Activated T-cell treated with anti-CD3 and anti-CD28 coated beads, Interleukin-2, amount 50 U/mL, for 4 hours (primary cell): ENCODE measurements at regions not wholly inside any gene's neighbourhood (a gene's known extent, or its start where the extent isn't known, plus 50 kb on each side); places are given as distances from the start of the nearest gene placed in this dataset.
A peak's percentile ranks its signal among the peaks of the same experiment; 100 is the strongest.
"Not testable (repeated sequence)": the region's sequence is repeated elsewhere in the genome, so short reads cannot be mapped to it uniquely, and the experiment has no call there.

ENCODE experiments used
- ATAC-seq, 2 donors: fragments of 200-7000 bp; cut with Tn5 transposase; one replicate each; pipeline ENCODE4 v1.10.0; 2021
- DNase-seq: peaks from one replicate; pipeline ENCODE4 v3.0.0-alpha.2; 2020
- H3K27me3 Mint-ChIP-seq: one replicate; pipeline ENCODE4 v1.8.0; 2021; ENCODE audit warnings: low read depth, mixed read lengths
- H3K36me3 Mint-ChIP-seq: one replicate; pipeline ENCODE4 v1.8.0; 2022; ENCODE audit warnings: mixed read lengths; ENCODE audit not compliant: insufficient read depth
- H3K4me1 Mint-ChIP-seq: one replicate; pipeline ENCODE4 v1.8.0; 2021; ENCODE audit warnings: low read depth, mixed read lengths
- H3K4me3 Mint-ChIP-seq: one replicate; pipeline ENCODE4 v1.8.0; 2021; ENCODE audit warnings: mild to moderate bottlenecking, moderate library complexity, mixed read lengths
- H3K9me3 Mint-ChIP-seq: one replicate; pipeline ENCODE4 v1.8.0; 2021; ENCODE audit warnings: mixed read lengths

GRCh38 chrX:125205918-125206665 is 113.6 kb upstream of the TEX13C start:
- DNase-seq (no peak), ATAC-seq (no peak)
- Mint-ChIP-seq H3K4me1 (peaks cover 18% of the 10 kb centered on the region), H3K9me3 (no peaks in the 10 kb centered on the region), H3K27me3 (peaks cover 28% of the 10 kb centered on the region), H3K4me3 (peak overlapping the region; percentile 69), H3K36me3 (no peaks in the 10 kb centered on the region)

- peaks cover 10% of the 10 kb centered on the region for H3K27me3 Mint-ChIP-seq
- H3K9me3 Mint-ChIP-seq, result no peaks in the 10 kb centered on the region
- ATAC-seq (no peak), DNase-seq (no peak)
- H3K4me3 Mint-ChIP-seq, result no peak overlapping the region
- no peaks in the 10 kb centered on the region for H3K36me3 Mint-ChIP-seq
- H3K4me1 Mint-ChIP-seq, result peaks cover 6% of the 10 kb centered on the region
These were observed 109.5 kb upstream of the TEX13C start for GRCh38 chrX:125210146-125210545.

DNA sequence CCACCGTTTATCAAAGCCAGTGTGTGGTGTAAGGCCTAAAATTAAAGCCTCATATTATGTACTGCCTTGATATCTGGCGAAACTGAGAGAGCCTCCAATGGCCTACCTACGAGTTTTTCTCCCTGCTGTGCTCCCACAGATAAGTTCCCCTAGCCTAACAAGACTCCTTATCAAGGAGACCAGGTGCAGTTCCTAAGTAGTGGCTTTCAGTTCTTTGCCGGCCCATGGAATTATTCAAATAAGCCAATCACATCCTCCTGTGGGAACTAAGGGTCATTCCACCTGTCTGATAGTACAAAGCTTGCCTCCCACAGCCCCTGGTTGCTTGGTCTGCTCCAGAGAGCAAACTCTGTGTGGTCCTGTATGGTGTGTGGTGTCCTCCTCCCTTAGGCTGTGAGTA is 99.8 kb upstream of the TEX13C start:
- H3K4me3 Mint-ChIP-seq, result no peak overlapping the region
- H3K4me1 Mint-ChIP-seq, result no peaks in the 10 kb centered on the region
- H3K27me3 Mint-ChIP-seq, result no peaks in the 10 kb centered on the region
- H3K36me3 Mint-ChIP-seq, result no peaks in the 10 kb centered on the region
- H3K9me3 Mint-ChIP-seq, result no peaks in the 10 kb centered on the region
- no peak for ATAC-seq
- no peak for DNase-seq

DNA sequence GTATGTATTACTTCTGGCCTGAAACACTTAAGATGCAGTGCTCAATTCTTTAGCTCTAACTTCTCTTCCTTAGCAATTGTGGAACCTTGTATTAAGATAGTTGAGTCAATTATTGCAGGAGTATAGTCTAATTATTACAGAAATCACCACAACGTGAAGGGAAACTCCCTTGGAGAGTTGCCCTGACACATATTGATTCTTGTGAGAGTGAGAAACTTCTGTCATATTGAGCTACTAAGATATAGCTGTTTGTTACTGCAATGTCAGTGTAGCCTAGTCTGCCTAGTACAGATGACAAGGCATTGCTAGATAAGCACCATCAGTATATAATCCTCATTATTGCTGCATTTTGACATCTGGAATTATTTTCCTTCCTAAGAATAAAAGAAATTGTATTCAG is 82.7 kb upstream of the TEX13C start:
- DNase-seq (no peak), ATAC-seq (peak in 1 of 2 donors; percentile 32)
- H3K9me3 Mint-ChIP-seq, result no peaks in the 10 kb centered on the region
- H3K4me3 Mint-ChIP-seq, result no peak overlapping the region
- H3K27me3 Mint-ChIP-seq, result peaks cover 3% of the 10 kb centered on the region
- no peaks in the 10 kb centered on the region for H3K4me1 Mint-ChIP-seq
- no peaks in the 10 kb centered on the region for H3K36me3 Mint-ChIP-seq

- Mint-ChIP-seq H3K4me1 (no peaks in the 10 kb centered on the region), H3K27me3 (no peaks in the 10 kb centered on the region), H3K36me3 (no peaks in the 10 kb centered on the region), H3K9me3 (no peaks in the 10 kb centered on the region), H3K4me3 (no peak overlapping the region)
- ATAC-seq, result no peak
- no peak for DNase-seq
These were observed 70.7 kb upstream of the TEX13C start for GRCh38 chrX:125248931-125249330.

- not testable (repeated sequence) for H3K4me1 Mint-ChIP-seq, ATAC-seq, H3K4me3 Mint-ChIP-seq, H3K9me3 Mint-ChIP-seq, H3K36me3 Mint-ChIP-seq, H3K27me3 Mint-ChIP-seq, DNase-seq
These were observed 63.9 kb upstream of the TEX13C start for GRCh38 chrX:125255759-125256158.

DNA sequence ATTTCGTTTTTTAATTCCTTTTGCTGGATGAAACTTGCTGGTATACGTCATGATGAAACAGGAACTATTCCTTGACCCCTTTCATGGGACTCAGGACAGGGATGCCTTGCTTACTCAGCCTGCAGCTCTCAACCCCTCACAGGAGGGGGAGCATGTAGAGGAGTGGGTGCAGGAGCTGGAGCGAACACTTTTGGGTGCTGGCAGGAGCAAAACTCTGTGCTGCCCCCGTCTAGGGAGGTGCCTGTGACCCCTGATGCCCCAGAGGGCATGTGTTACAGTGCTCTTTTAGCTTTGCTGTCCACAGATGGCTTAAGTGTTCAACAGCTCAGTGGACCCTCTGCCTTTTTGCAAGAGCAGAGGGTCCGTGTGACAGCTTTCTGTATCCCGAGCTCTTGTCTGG is 56.8 kb upstream of the TEX13C start:
- H3K4me1 Mint-ChIP-seq, result no peaks in the 10 kb centered on the region
- peaks cover 12% of the 10 kb centered on the region for H3K9me3 Mint-ChIP-seq
- no peak for DNase-seq
- H3K36me3 Mint-ChIP-seq, result no peaks in the 10 kb centered on the region
- no peaks in the 10 kb centered on the region for H3K27me3 Mint-ChIP-seq
- ATAC-seq, result no peak
- no peak overlapping the region for H3K4me3 Mint-ChIP-seq

GRCh38 chrX:125266153-125266660 is 53.5 kb upstream of the TEX13C start:
- DNase-seq (no peak), ATAC-seq (no peak)
- no peaks in the 10 kb centered on the region for H3K27me3 Mint-ChIP-seq
- H3K4me1 Mint-ChIP-seq, result no peaks in the 10 kb centered on the region
- H3K4me3 Mint-ChIP-seq, result no peak overlapping the region
- H3K9me3 Mint-ChIP-seq, result peaks cover 12% of the 10 kb centered on the region
- no peaks in the 10 kb centered on the region for H3K36me3 Mint-ChIP-seq
